Gastrocnemius medialis (tissue), 4 donors: ENCODE measurements at regions not wholly inside any gene's neighbourhood (a gene's known extent, or its start where the extent isn't known, plus 50 kb on each side); places are given as distances from the start of the nearest gene placed in this dataset.

ENCODE experiments used
- ATAC-seq, 2 donors: fragments of 150-250 bp; one replicate each; pipeline ENCODE4 v1.9.1; 2016
- DNase-seq, 2 donors: peaks; one replicate each; pipeline ENCODE4 v3.0.0-alpha.2; 2019
- H3K27ac ChIP-seq, 4 donors: fragments of 200-600 bp; sonication (generic); 1 replicate in 1 of 4; 2 replicates in 3 of 4; pipeline ENCODE4 v1.5.1; 2016 to 2018; ENCODE audit warnings: mild to moderate bottlenecking in 2 of 4, moderate library complexity in 1 of 4
- H3K27me3 ChIP-seq, 3 donors: fragments of 200-600 bp; sonication (generic) in 2 of 3; 1 replicate in 1 of 3; 2 replicates in 2 of 3; pipeline versions ENCODE4 v1.5.1 to v1.6.0; 2016 to 2019; ENCODE audit warnings: mild to moderate bottlenecking in 1 of 3, moderate library complexity in 1 of 3
- H3K36me3 ChIP-seq, 2 donors: fragments of 200-600 bp; sonication (generic) in 1 of 2; one replicate each; pipeline ENCODE4 v1.5.1; 2017 to 2018
- H3K4me1 ChIP-seq, 2 donors: fragments of 200-600 bp; sonication (generic) in 1 of 2; one replicate each; pipeline ENCODE4 v1.5.1; 2016 to 2017; ENCODE audit warnings: mild to moderate bottlenecking in 2 of 2
- H3K4me3 ChIP-seq, 4 donors: fragments of 200-600 bp; sonication (generic) in 3 of 4; 1 replicate in 1 of 4; 2 replicates in 3 of 4; pipeline ENCODE4 v1.5.1; 2016 to 2019; ENCODE audit warnings: mild to moderate bottlenecking in 2 of 4
- H3K9me3 ChIP-seq, 3 donors: fragments of 200-600 bp; sonication (generic) in 2 of 3; 1 replicate in 1 of 3; 2 replicates in 2 of 3; pipeline ENCODE4 v1.5.1; 2016 to 2019
- POLR2A ChIP-seq, 2 donors: fragments of 450-650 bp; IDR thresholded peaks; one replicate each; pipeline ENCODE4 v1.6.1; 2017; ENCODE audit warnings: antibody characterized with exemption in 2 of 2, mild to moderate bottlenecking in 2 of 2, moderate library complexity in 2 of 2
- in situ Hi-C, 4 donors: fragments of 200-750 bp; cut with MboI; loops; one replicate each; pipeline versions ENCODE4 v1.15.0 to v1.8.0; 2017; ENCODE audit warnings: low sequenced_read_pairs in 4 of 4
- intact Hi-C: fragments of 100-400 bp; cut with DNase I; formaldehyde crosslinking; loops from one replicate; pipeline ENCODE4 v1.15.1; 2023; ENCODE audit warnings: low total_unique reads
- TF ChIP-seq, protein P1 (sequence below), 5 experiments: fragments of 450-650 bp in 3 of 5; fragments of 200-600 bp in 2 of 5; sonication (generic) in 2 of 5; IDR thresholded peaks in 4 of 5; conservative IDR thresholded peaks in 1 of 5; 1 replicate in 4 of 5; 2 replicates in 1 of 5; pipeline ENCODE4 v1.5.1; 2016 to 2019; ENCODE audit warnings: antibody characterized with exemption in 5 of 5, mild to moderate bottlenecking in 3 of 5, moderate library complexity in 3 of 5

DNA sequence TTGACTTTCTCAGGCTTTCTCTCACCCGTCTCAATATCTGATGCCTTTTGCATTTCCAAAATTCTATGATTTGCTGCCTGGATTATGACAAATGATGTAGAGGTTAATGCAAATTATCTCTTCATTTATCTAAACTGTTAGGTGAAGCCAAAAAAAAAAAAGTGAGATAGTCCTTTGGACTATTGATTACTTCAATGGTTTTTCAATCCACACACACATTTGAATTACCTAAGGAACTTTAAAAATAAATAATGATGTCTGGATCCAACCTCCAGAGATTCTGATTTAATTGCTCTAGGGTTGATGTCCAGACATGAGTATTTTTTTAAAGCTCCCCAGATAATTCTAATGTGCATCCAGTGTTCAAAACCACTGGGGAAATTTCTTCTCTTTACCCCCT lies 379.4 kb downstream of the SPATA31D1 start:
- Histone ChIP-seq H3K36me3 (no peaks in the 10 kb centered on the region), H3K4me3 (no peak overlapping the region), H3K4me1 (peaks cover 6 to 8% of the 10 kb centered on the region in 2 donors), H3K27me3 (no peaks in the 10 kb centered on the region), H3K9me3 (no peaks in the 10 kb centered on the region), H3K27ac (no peak overlapping the region)
- no peak for DNase-seq
- in situ Hi-C loops (no loop called here), intact Hi-C loops (no loop called here)
- ATAC-seq, result no peak
- TF ChIP-seq, protein P1, sequence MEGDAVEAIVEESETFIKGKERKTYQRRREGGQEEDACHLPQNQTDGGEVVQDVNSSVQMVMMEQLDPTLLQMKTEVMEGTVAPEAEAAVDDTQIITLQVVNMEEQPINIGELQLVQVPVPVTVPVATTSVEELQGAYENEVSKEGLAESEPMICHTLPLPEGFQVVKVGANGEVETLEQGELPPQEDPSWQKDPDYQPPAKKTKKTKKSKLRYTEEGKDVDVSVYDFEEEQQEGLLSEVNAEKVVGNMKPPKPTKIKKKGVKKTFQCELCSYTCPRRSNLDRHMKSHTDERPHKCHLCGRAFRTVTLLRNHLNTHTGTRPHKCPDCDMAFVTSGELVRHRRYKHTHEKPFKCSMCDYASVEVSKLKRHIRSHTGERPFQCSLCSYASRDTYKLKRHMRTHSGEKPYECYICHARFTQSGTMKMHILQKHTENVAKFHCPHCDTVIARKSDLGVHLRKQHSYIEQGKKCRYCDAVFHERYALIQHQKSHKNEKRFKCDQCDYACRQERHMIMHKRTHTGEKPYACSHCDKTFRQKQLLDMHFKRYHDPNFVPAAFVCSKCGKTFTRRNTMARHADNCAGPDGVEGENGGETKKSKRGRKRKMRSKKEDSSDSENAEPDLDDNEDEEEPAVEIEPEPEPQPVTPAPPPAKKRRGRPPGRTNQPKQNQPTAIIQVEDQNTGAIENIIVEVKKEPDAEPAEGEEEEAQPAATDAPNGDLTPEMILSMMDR (IDR thresholded peaks at IDR 0.05 in 4 of 5, conservative IDR thresholded peaks at IDR 0.05 in 1 of 5), result no peak
- no peak for TF ChIP-seq POLR2A (IDR thresholded peaks at IDR 0.05)

DNA sequence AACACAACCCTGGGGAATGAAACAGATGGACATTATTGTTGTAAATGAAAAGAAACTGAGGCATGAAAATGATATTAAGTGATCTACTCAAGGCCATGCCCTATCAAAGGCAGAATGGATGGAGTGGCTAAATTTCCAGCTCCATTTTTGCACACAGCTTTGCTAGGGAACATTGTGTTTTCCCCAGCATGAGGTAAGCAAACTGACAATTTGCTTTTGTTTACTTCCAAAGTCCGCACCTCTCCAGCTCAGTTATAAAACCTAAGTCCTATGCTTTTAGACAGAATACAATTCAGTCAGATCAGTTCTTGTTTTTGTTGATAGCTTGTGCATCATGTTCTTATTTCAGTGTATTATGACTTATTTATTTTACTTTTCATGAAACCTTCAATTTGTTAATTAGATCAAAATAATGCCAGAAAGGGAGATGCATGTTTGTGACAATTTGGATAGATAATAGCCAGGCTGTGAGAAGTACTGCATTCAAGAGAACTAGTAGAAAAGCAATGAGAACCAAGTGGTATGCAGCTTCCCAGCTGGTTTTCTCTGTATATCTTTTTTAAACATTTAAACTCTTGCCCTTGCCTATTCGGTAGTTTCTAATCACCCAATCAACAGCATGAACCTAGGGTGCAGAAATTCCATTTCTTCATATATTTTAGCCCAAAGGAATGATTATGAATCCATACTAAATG lies 380.8 kb downstream of the SPATA31D1 start:
- H3K27ac ChIP-seq, result no peak overlapping the region

DNA sequence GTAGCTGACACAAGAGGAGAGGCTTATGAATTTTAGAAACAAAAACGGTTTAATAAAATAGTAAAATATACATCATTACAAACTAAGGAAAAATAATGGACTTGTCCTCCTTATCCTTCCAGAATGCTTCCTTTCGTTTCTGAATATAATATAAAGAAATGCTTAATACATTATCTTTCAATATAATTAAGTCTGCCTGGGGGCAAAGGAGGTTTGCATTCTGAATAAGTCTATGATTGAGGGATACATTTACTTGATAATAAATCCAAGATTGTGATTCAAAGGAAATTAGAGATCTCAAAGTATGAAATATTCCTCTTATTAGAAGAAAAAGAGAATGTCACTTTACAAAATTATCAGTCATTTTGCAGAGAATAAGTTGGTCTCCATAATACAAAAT lies 386.5 kb downstream of the SPATA31D1 start:
- intact Hi-C loops (no loop called here), in situ Hi-C loops (no loop called here)
- no peaks in the 10 kb centered on the region for H3K4me1 ChIP-seq
- H3K27me3 ChIP-seq, result no peaks in the 10 kb centered on the region
- no peak overlapping the region for H3K4me3 ChIP-seq
- no peak for DNase-seq
- TF ChIP-seq, protein P1 (IDR thresholded peaks at IDR 0.05 in 4 of 5, conservative IDR thresholded peaks at IDR 0.05 in 1 of 5), result no peak
- TF ChIP-seq POLR2A (IDR thresholded peaks at IDR 0.05), result no peak
- no peaks in the 10 kb centered on the region for H3K36me3 ChIP-seq
- no peaks in the 10 kb centered on the region for H3K9me3 ChIP-seq
- no peak overlapping the region for H3K27ac ChIP-seq
- no peak for ATAC-seq

More for the DNA sequence above, 380.8 kb downstream of the SPATA31D1 start:
- intact Hi-C loops (no loop called here), in situ Hi-C loops (no loop called here)
- TF ChIP-seq, protein P1 (IDR thresholded peaks at IDR 0.05 in 4 of 5, conservative IDR thresholded peaks at IDR 0.05 in 1 of 5), result no peak
- TF ChIP-seq POLR2A (IDR thresholded peaks at IDR 0.05), result no peak
- ATAC-seq (no peak), DNase-seq (no peak)
- no peaks in the 10 kb centered on the region for H3K9me3 ChIP-seq
- no peaks in the 10 kb centered on the region for H3K27me3 ChIP-seq
- no peaks in the 10 kb centered on the region for H3K36me3 ChIP-seq
- no peak overlapping the region for H3K4me3 ChIP-seq
- H3K4me1 ChIP-seq, result no peaks in the 10 kb centered on the region

DNA sequence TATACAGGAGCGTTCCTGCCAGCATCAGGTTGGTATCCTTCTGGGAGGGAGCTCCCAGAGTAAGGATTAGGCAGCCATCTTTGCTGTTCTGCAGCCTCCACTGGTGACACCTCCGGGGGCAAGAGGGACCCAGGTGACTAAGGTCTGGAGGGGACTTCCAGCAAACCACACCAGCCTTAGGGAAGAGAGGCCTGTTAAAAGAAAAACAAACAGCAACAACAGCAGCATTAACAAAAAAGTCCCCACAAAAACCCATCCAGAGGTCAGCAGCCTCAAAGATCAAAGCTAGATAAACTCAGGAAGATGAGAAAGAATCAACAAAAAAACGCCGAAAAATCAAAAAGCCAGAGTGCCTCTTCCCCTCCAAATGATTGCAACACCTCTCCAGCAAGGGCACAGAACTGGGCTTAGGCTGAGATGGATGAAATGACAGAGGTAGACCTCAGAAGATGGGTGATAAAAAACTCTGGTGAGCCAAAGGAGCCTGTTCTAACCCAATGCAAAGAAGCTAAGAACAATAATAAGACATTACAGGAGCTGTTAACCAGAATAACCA lies 388.2 kb downstream of the SPATA31D1 start:
- Histone ChIP-seq H3K9me3 (no peaks in the 10 kb centered on the region), H3K36me3 (no peaks in the 10 kb centered on the region), H3K27ac (no peak overlapping the region), H3K27me3 (no peaks in the 10 kb centered on the region), H3K4me1 (no peaks in the 10 kb centered on the region), H3K4me3 (no peak overlapping the region)
- no peak for TF ChIP-seq POLR2A (IDR thresholded peaks at IDR 0.05)
- TF ChIP-seq, protein P1 (IDR thresholded peaks at IDR 0.05 in 4 of 5, conservative IDR thresholded peaks at IDR 0.05 in 1 of 5), result no peak
- no peak for ATAC-seq
- in situ Hi-C loops (no loop called here), intact Hi-C loops (no loop called here)
- DNase-seq, result no peak
